ENCODE measurements at regions not wholly inside any gene's neighbourhood (a gene's known extent, or its start where the extent isn't known, plus 50 kb on each side); places are given as distances from the start of the nearest gene placed in this dataset.

DNA sequence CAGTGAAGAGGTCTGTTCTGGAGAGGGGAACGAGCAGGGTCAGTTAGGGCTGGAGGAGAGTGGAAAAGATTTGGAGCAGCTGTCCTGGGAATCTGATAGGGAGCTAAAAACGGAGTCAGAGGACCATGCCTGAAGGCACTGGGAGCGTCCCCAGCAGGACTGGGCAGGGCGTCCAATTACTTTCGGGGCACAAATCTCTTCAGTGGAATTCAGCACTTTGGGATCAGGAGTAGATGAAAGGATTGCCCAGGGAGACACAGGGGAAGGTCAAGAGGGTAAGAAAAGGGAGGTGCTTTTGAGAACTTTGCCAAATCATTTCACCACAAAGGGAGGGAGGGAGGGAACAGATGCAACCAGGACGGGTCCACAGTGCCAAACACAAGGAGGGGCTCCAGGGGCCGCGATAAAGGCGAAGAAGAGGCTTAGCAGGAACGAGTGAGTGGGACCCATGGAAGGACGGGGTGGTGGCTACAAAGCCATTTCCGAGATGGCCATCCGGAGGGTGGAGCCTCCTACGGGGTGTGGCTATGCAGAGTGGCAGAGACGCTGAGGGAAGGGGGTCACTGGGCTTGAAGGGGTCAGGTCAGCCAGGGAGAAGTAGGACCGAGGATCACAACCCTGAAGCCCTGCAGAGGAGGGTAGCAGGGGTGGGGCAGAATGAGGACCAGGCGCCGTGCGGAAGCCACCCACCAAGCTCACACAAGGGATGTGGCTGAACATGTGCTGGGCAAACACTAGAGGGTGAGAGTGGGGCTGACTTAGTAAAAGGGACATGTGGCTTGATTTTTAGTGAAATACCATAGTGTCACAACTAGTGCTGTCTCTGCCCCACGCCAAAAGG is 180.0 kb upstream of the RREB1 start:
- H3K4me1 Mint-ChIP-seq, result peaks cover 4% of the 10 kb centered on the region
- no peak overlapping the region for H3K27ac Mint-ChIP-seq
- H3K36me3 Mint-ChIP-seq, result no peaks in the 10 kb centered on the region
- H3K9me3 Mint-ChIP-seq, result no peaks in the 10 kb centered on the region
- TF ChIP-seq, protein P1, sequence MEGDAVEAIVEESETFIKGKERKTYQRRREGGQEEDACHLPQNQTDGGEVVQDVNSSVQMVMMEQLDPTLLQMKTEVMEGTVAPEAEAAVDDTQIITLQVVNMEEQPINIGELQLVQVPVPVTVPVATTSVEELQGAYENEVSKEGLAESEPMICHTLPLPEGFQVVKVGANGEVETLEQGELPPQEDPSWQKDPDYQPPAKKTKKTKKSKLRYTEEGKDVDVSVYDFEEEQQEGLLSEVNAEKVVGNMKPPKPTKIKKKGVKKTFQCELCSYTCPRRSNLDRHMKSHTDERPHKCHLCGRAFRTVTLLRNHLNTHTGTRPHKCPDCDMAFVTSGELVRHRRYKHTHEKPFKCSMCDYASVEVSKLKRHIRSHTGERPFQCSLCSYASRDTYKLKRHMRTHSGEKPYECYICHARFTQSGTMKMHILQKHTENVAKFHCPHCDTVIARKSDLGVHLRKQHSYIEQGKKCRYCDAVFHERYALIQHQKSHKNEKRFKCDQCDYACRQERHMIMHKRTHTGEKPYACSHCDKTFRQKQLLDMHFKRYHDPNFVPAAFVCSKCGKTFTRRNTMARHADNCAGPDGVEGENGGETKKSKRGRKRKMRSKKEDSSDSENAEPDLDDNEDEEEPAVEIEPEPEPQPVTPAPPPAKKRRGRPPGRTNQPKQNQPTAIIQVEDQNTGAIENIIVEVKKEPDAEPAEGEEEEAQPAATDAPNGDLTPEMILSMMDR (IDR thresholded peaks at IDR 0.05; ENCODE audit: unreplicated experiment), result no peak
- no peaks in the 10 kb centered on the region for H3K27me3 Mint-ChIP-seq (ENCODE audit: low read depth)
- H3K4me3 Mint-ChIP-seq, result no peak overlapping the region
- no peak for DNase-seq (ENCODE audit: low spot score in 2 of 2, unreplicated experiment in 2 of 2)

DNA sequence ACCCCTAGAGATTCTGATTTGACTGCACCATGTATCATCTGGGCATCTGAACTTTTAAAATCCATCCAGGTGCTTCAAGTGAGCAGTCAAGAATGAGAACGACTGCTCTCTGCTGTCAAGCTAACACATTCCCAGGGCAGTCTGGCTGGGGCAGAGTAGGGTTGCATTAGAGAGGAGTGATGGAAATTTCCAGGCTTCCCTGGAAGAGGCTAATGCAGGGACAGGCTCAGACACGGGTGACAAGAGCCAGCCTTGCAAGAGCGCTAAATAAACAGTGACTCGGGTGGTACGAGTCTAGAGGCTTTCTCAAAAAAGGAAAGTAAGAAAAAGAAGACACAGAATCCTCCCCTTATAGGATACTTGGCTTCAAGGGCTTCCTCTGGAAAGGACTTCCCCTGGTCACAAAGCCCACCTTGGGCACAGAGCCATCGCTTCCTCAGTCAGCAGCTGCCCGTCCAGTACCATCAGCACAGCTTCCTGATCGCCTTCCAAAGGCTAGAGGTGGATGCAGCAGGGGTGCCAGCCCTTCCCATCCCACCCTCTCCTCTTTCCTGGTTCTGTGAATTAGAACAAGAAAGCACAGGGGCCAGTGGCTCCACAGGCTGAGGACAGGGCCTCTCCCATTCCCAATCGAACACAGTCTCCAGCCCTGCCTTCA is 177.4 kb upstream of the RREB1 start:
- DNase-seq (ENCODE audit: low spot score in 2 of 2, unreplicated experiment in 2 of 2), result no peak
- TF ChIP-seq, protein P1 (IDR thresholded peaks at IDR 0.05; ENCODE audit: unreplicated experiment), result no peak
- Mint-ChIP-seq H3K4me3 (no peak overlapping the region), H3K9me3 (no peaks in the 10 kb centered on the region), H3K27ac (no peak overlapping the region), H3K4me1 (peaks cover 4% of the 10 kb centered on the region), H3K36me3 (no peaks in the 10 kb centered on the region), H3K27me3 (ENCODE audit: low read depth) (no peaks in the 10 kb centered on the region)

DNA sequence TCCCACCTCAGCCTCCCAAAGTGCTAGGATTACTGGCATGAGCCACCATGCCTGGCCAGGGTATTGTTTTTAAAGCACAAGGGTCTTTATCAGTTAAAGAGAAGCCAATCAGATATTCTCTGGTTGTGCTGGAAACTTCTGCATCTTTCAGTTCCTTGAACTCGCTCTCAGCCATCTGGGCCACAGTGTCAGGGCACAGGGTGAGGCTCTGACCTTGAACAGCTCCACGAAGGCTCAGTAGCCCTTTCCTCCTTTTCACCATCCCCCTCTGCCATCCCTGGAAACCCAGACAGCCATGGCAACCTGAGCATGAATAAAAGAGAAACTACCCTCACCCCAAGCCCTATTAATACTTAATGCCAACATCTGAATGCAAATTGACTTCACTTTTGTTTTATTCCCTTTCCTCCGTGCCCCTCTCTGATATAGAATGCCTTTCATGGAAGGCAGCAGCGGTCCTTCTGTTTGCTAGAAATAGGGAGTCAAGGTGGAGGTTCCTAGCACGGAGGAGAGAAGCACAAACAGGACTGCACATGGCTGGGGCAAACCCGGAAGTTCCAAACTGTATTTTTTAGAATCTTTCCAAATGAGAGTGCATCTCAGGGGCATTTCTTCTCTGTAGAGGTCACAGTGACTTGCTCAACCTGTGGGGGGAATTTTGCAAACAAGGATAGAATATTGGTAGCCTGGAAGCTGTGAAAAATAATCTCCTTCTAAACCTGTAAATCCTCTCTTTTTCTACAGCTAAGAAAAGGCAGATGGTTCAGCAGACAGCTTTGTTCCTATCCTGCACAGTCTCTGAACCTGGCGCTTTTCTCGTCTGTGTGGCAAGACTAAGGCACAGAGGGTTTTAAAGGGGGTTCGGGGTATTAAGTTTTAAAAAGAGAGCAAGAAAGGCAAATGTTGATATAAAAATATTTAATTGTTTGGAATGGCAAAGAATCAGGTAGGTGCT is 176.4 kb upstream of the RREB1 start:
- Mint-ChIP-seq H3K27ac (no peak overlapping the region), H3K4me1 (peaks cover 4% of the 10 kb centered on the region), H3K9me3 (no peaks in the 10 kb centered on the region), H3K4me3 (no peak overlapping the region), H3K36me3 (no peaks in the 10 kb centered on the region), H3K27me3 (ENCODE audit: low read depth) (no peaks in the 10 kb centered on the region)
- DNase-seq (ENCODE audit: low spot score in 2 of 2, unreplicated experiment in 2 of 2), result no peak
- TF ChIP-seq, protein P1 (IDR thresholded peaks at IDR 0.05; ENCODE audit: unreplicated experiment), result no peak

DNA sequence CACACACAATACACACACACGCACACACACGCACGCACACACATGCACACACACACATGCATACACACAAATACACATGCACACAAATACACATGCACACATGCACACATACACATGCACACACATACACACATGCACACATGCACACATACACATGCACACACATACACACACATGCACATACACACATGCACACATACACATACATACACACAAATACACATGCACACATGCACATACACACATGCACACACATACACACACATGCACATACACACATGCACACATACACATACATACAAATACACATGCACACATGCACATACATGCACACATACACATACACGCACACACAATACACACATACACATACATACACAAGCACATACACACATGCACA is 175.4 kb upstream of the RREB1 start:
- no peak for DNase-seq (ENCODE audit: low spot score in 2 of 2, unreplicated experiment in 2 of 2)
- no peaks in the 10 kb centered on the region for H3K36me3 Mint-ChIP-seq

DNA sequence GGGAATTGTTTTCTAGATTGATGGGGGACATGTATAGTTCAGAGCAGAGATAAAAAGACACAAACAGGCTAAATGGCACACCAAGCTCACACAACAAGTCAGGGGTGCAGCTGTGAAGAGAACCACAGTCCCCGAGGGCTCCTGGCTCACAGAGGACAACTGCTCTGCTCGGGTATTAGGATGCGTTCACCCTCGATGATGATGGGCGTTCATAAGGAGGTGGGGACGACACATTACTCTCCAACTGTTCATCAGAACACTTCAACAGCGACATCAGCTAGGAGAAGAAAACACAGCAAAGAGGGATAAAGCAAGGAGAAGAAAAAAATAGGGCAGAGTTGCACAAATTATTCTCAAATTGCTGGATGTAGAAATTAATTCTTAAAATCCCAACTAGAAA is 174.8 kb upstream of the RREB1 start:
- no peaks in the 10 kb centered on the region for H3K4me1 Mint-ChIP-seq
- TF ChIP-seq, protein P1 (IDR thresholded peaks at IDR 0.05; ENCODE audit: unreplicated experiment), result no peak
- no peaks in the 10 kb centered on the region for H3K36me3 Mint-ChIP-seq
- H3K27ac Mint-ChIP-seq, result no peak overlapping the region
- H3K9me3 Mint-ChIP-seq, result no peaks in the 10 kb centered on the region
- no peak overlapping the region for H3K4me3 Mint-ChIP-seq
- no peak for DNase-seq (ENCODE audit: low spot score in 2 of 2, unreplicated experiment in 2 of 2)
- no peaks in the 10 kb centered on the region for H3K27me3 Mint-ChIP-seq (ENCODE audit: low read depth)

More for the DNA sequence above, 175.4 kb upstream of the RREB1 start:
- H3K9me3 Mint-ChIP-seq, result no peaks in the 10 kb centered on the region
- peaks cover 3% of the 10 kb centered on the region for H3K4me1 Mint-ChIP-seq
- H3K27ac Mint-ChIP-seq, result no peak overlapping the region
- TF ChIP-seq, protein P1 (IDR thresholded peaks at IDR 0.05; ENCODE audit: unreplicated experiment), result no peak
- no peaks in the 10 kb centered on the region for H3K27me3 Mint-ChIP-seq (ENCODE audit: low read depth)
- H3K4me3 Mint-ChIP-seq, result no peak overlapping the region
